GM19468 (cell line): ENCODE measurements at regions not wholly inside any gene's neighbourhood (a gene's known extent, or its start where the extent isn't known, plus 50 kb on each side); places are given as distances from the start of the nearest gene placed in this dataset.
"Not testable (repeated sequence)": the region's sequence is repeated elsewhere in the genome, so short reads cannot be mapped to it uniquely, and the experiment has no call there.

Experiments used
- ATAC-seq: cut with Tn5 transposase; IDR thresholded peaks from one replicate; pipeline ENCODE4 v1.9.1; 2021; ENCODE audit warnings: mild to moderate bottlenecking, moderate library complexity, moderate number of reproducible peaks; ENCODE audit not compliant: unreplicated experiment; ENCODE audit errors: extremely low read depth

- no peak for ATAC-seq
Measured at GRCh38 chr1:5769146-5769545, 223.1 kb downstream of the NPHP4 start.

- no peak for ATAC-seq
Measured at GRCh38 chr1:5768014-5768413, 224.2 kb downstream of the NPHP4 start.

- not testable (repeated sequence) for ATAC-seq
Measured at GRCh38 chr1:5766996-5767395, 225.2 kb downstream of the NPHP4 start.

GRCh38 chr1:5765997-5766913 lies 226.0 kb downstream of the NPHP4 start:
- ATAC-seq, result no peak

GRCh38 chr1:5765483-5765882 lies 226.7 kb downstream of the NPHP4 start:
- ATAC-seq, result no peak

GRCh38 chr1:5764959-5765358 lies 227.3 kb downstream of the NPHP4 start:
- ATAC-seq, result no peak

- ATAC-seq, result no peak
Measured at GRCh38 chr1:5764464-5764863, 227.8 kb downstream of the NPHP4 start.

GRCh38 chr1:5763696-5764370 lies 228.4 kb downstream of the NPHP4 start:
- ATAC-seq, result no peak

- ATAC-seq, result no peak
Measured at GRCh38 chr1:5758859-5759578, 233.2 kb downstream of the NPHP4 start.

GRCh38 chr1:5758000-5758858 lies 234.0 kb downstream of the NPHP4 start:
- ATAC-seq, result no peak

- ATAC-seq, result no peak
Measured at GRCh38 chr1:5757187-5757805, 234.9 kb downstream of the NPHP4 start.

- ATAC-seq, result no peak
Measured at GRCh38 chr1:5756434-5757186, 235.6 kb downstream of the NPHP4 start.

GRCh38 chr1:5755552-5756125 lies 236.6 kb downstream of the NPHP4 start:
- ATAC-seq, result no peak

GRCh38 chr1:5754817-5755551 lies 237.2 kb downstream of the NPHP4 start:
- no peak for ATAC-seq

GRCh38 chr1:5753549-5754421 lies 238.4 kb downstream of the NPHP4 start:
- no peak for ATAC-seq

GRCh38 chr1:5752746-5753548 lies 239.3 kb downstream of the NPHP4 start:
- no peak for ATAC-seq
